22Rv1 (cell line): ENCODE measurements at regions not wholly inside any gene's neighbourhood (a gene's known extent, or its start where the extent isn't known, plus 50 kb on each side); places are given as distances from the start of the nearest gene placed in this dataset.

Source experiments
- ZFX ChIP-seq: fragments of 450-650 bp; IDR thresholded peaks from 2 replicates; pipeline ENCODE4 v1.6.1; 2017; ENCODE audit warnings: antibody characterized with exemption, borderline replicate concordance
- TF ChIP-seq, protein P1 (sequence below): fragments of 450-650 bp; IDR thresholded peaks from 2 replicates; pipeline ENCODE4 v1.5.1; 2017; ENCODE audit warnings: mild to moderate bottlenecking

- no peak for TF ChIP-seq ZFX
- TF ChIP-seq, protein P1, sequence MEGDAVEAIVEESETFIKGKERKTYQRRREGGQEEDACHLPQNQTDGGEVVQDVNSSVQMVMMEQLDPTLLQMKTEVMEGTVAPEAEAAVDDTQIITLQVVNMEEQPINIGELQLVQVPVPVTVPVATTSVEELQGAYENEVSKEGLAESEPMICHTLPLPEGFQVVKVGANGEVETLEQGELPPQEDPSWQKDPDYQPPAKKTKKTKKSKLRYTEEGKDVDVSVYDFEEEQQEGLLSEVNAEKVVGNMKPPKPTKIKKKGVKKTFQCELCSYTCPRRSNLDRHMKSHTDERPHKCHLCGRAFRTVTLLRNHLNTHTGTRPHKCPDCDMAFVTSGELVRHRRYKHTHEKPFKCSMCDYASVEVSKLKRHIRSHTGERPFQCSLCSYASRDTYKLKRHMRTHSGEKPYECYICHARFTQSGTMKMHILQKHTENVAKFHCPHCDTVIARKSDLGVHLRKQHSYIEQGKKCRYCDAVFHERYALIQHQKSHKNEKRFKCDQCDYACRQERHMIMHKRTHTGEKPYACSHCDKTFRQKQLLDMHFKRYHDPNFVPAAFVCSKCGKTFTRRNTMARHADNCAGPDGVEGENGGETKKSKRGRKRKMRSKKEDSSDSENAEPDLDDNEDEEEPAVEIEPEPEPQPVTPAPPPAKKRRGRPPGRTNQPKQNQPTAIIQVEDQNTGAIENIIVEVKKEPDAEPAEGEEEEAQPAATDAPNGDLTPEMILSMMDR, result peak; percentile 49
These were observed 74.9 kb upstream of the HTR4 start for GRCh38 chr5:148729182-148729581.
